HepG2 (cell line): ENCODE measurements at regions not wholly inside any gene's neighbourhood (a gene's known extent, or its start where the extent isn't known, plus 50 kb on each side); places are given as distances from the start of the nearest gene placed in this dataset.

Experiments used
- ATAC-seq: fragments of 200-7000 bp; cut with Tn5 transposase; 3 replicates; pipeline ENCODE4 v1.9.1; 2020; ENCODE audit warnings: mild to moderate bottlenecking, moderate library complexity
- BruUV-seq: library from RNA; stranded (reverse); fragments of 400-500 nt; replicated peaks from 2 replicates; lab custom pipeline; 2021; lab: Mats Ljungman, UMichigan
- CTCF ChIA-PET: fragments of 300-600 bp; formaldehyde crosslinking; extraction: SDS; loops from one replicate; lab custom pipeline; 2021; ENCODE audit warnings: low total read pairs, inconsistent platforms, low intra/inter-chr PET ratio; lab: Yijun Ruan, JAX
- POLR2A ChIA-PET: fragments of 350-600 bp; sonication (Branson Sonifier 250); formaldehyde crosslinking; loops from one replicate; lab custom pipeline; 2020; ENCODE audit warnings: antibody characterized with exemption, inconsistent platforms; lab: Yijun Ruan, JAX
- DNase-seq: peaks from one replicate; pipeline ENCODE4 v3.0.0-alpha.2; 2015; ENCODE audit warnings: low spot score
- FAIRE-seq: peaks from 3 replicates; lab custom pipeline; 2011; peaks lifted over from hg19 to GRCh38; lab: Jason Lieb, UNC
- H2AFZ ChIP-seq: one replicate; pipeline ENCODE4 v1.6.1; 2011; ENCODE audit warnings: low read length, inconsistent platforms
- H3K27ac ChIP-seq: fragments of 300-600 bp; 3 replicates; pipeline ENCODE4 v1.8.0; 2011; ENCODE audit warnings: mixed run types, mild to moderate bottlenecking, mixed read lengths, low read length, inconsistent platforms; ENCODE audit not compliant: insufficient read depth; ENCODE audit errors: extremely low read length
- H3K27me3 ChIP-seq, 2 experiments: fragments of 200-600 bp in 1 of 2; 2 replicates in 1 of 2; 3 replicates in 1 of 2; pipeline versions ENCODE4 v1.6.0 to v1.8.0; 2011; ENCODE audit warnings: low read length in 2 of 2, mild to moderate bottlenecking in 2 of 2, moderate library complexity in 2 of 2, inconsistent platforms in 1 of 2; ENCODE audit not compliant: insufficient read depth in 2 of 2, control insufficient read depth in 1 of 2
- H3K36me3 ChIP-seq, 2 experiments: fragments of 200-600 bp in 1 of 2; replicated peaks in 1 of 2; 2 replicates in 1 of 2; 3 replicates in 1 of 2; pipeline versions ENCODE4 v1.5.1 to v1.8.0; 2011; ENCODE audit warnings: low read length in 2 of 2, inconsistent platforms in 1 of 2; ENCODE audit not compliant: insufficient read depth in 2 of 2, control insufficient read depth in 1 of 2
- H3K4me1 ChIP-seq: 2 replicates; pipeline ENCODE4 v1.5.1; 2012; ENCODE audit warnings: low read length, inconsistent platforms; ENCODE audit not compliant: insufficient read depth
- H3K4me2 ChIP-seq: 2 replicates; pipeline ENCODE4 v1.6.0; 2011; ENCODE audit warnings: low read depth, low read length, inconsistent platforms
- H3K4me3 ChIP-seq, 3 experiments: fragments of 200-600 bp in 1 of 3; sonication (generic), shearing (Covaris generic) in 1 of 3; replicated peaks in 1 of 3; 2 replicates each; pipeline ENCODE4 v1.5.1; 2011 to 2016; ENCODE audit warnings: low read length in 3 of 3, inconsistent platforms in 2 of 3, low read depth in 2 of 3, mild to moderate bottlenecking in 2 of 3, control low read depth in 1 of 3, mixed read lengths in 1 of 3; ENCODE audit not compliant: insufficient read depth in 1 of 3
- H3K79me2 ChIP-seq: one replicate; pipeline ENCODE4 v1.6.1; 2011; ENCODE audit warnings: low read length, inconsistent platforms; ENCODE audit not compliant: insufficient read depth
- H3K9ac ChIP-seq: 2 replicates; pipeline ENCODE4 v1.6.0; 2011; ENCODE audit warnings: mild to moderate bottlenecking, low read depth, low read length, inconsistent platforms; ENCODE audit not compliant: insufficient read depth
- H3K9me3 ChIP-seq: 2 replicates; pipeline ENCODE4 v1.5.1; 2012; ENCODE audit warnings: mild to moderate bottlenecking, low read length
- H4K20me1 ChIP-seq: 2 replicates; pipeline ENCODE4 v1.6.0; 2011; ENCODE audit warnings: inconsistent platforms, mild to moderate bottlenecking, low read length, moderate library complexity; ENCODE audit not compliant: insufficient read depth
- ELF1 ChIP-seq: sonication (generic); formaldehyde crosslinking; IDR thresholded peaks from 2 replicates; pipeline ENCODE4 v1.4.0; 2020; ENCODE audit warnings: missing genetic modification reagents
- STAG1 ChIP-seq: sonication (generic); formaldehyde crosslinking; IDR thresholded peaks from 2 replicates; pipeline ENCODE4 v1.4.0; 2020; ENCODE audit warnings: missing genetic modification reagents
- ZFP36 ChIP-seq: fragments of 150-350 bp; IDR thresholded peaks from 2 replicates; pipeline ENCODE4 v1.6.1; 2018; ENCODE audit warnings: borderline replicate concordance, low read length, low read depth; ENCODE audit not compliant: partially characterized antibody
- ZHX1 ChIP-seq: sonication (generic); formaldehyde crosslinking; IDR thresholded peaks from 2 replicates; pipeline ENCODE4 v1.8.1; 2022; ENCODE audit warnings: low read depth, mild to moderate bottlenecking, missing genetic modification reagents
- ZNF225 ChIP-seq: sonication (generic); formaldehyde crosslinking; IDR thresholded peaks from 2 replicates; pipeline ENCODE4 v1.4.0; 2020; ENCODE audit warnings: mild to moderate bottlenecking, missing genetic modification reagents
- ZNF484 ChIP-seq: sonication (generic); formaldehyde crosslinking; IDR thresholded peaks from 2 replicates; pipeline ENCODE4 v1.5.1; 2020; ENCODE audit warnings: mild to moderate bottlenecking, low read depth, missing genetic modification reagents, borderline replicate concordance
- ZNF605 ChIP-seq: sonication (generic); formaldehyde crosslinking; IDR thresholded peaks from 2 replicates; pipeline ENCODE4 v1.8.0; 2022; ENCODE audit warnings: mild to moderate bottlenecking, missing genetic modification reagents
- ZNF761 ChIP-seq: sonication (generic); formaldehyde crosslinking; conservative IDR thresholded peaks from 2 replicates; pipeline ENCODE4 v1.4.0; 2020; ENCODE audit warnings: mild to moderate bottlenecking, missing genetic modification reagents
- WGBS: methylation state at CpG from one replicate; pipeline ENCODE4 v1.1.6; 2017; ENCODE audit warnings: low lambda C conversion rate; 5-methylcytosine and 5-hydroxymethylcytosine counted together
- in situ Hi-C: cut with HindIII; loops from 2 replicates; pipeline ENCODE4 v1.10.0; 2017; ENCODE audit warnings: low pct_unique_long_range_greater_than_20kb; ENCODE audit not compliant: extremely low pct_ligation_motif_present
- intact Hi-C: fragments of 100-400 bp; cut with micrococcal nuclease; formaldehyde crosslinking; loops from one replicate; pipeline ENCODE4 v1.10.0; 2022; ENCODE audit not compliant: unreplicated experiment

- TF ChIP-seq ZNF605 (CRISPR knock-in tag): no peak
- no peak for TF ChIP-seq ZFP36
- TF ChIP-seq ZHX1 (CRISPR knock-in tag): no peak
- TF ChIP-seq ZNF761: no peak
- no peak for TF ChIP-seq ZNF225 (CRISPR knock-in tag)
- TF ChIP-seq ZNF484 (CRISPR knock-in tag): no peak
- TF ChIP-seq, all 625 proteins: peak for 0
Observed at GRCh38 chr4:89171176-89171805, 60.0 kb downstream of the TIGD2 start (continued).

DNA sequence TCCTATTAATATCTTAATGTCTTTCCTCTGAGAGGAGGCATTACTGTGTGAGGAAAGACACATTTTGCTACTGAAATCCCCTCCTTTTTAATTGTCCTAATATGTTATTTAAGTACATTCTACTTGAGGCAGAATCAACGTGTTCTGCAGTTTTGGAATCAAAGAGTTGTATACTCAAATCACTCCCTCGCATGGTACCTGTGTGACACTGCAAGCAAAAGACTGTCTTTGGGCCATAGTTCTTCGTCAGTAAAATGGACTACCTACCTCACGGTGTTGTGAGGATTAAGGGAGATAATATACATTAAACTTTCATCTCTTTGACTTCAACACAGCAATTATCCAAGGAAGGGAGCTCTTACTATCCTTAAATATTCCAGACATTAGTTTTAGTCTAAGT lies 61.5 kb downstream of the TIGD2 start:
- 15% methylated on average over 4 of the region's 4 CpGs for WGBS
- TF ChIP-seq ELF1: no peak
- TF ChIP-seq STAG1 (CRISPR knock-in tag): 0 out of 2 replicates have a peak, but pooled peaks have one; percentile 5
- intact Hi-C loops: no loop called here
- Histone ChIP-seq H3K9me3 (no peaks in the 10 kb centered on the region), H3K36me3 (no peaks in the 10 kb centered on the region), H3K27ac (no peak overlapping the region), H3K4me2 (no peak overlapping the region), H3K4me3 (no peak overlapping the region), H3K27me3 (no peaks in the 10 kb centered on the region; a peak in 1 of 5 replicates), H4K20me1 (no peaks in the 10 kb centered on the region), H2AFZ (no peak overlapping the region), H3K4me1 (no peaks in the 10 kb centered on the region), H3K79me2 (no peaks in the 10 kb centered on the region), H3K9ac (no peak overlapping the region)
- in situ Hi-C loops: no loop called here
- no peak for FAIRE-seq
- DNase-seq: peak; percentile 7
- CTCF ChIA-PET: no interaction called here
- POLR2A ChIA-PET: no interaction called here
- peak; percentile 68; the same call in 2 of the 3 replicates for ATAC-seq
- no TSS peak for BruUV-seq
